Osteocyte (in vitro differentiated cells): ENCODE measurements at regions not wholly inside any gene's neighbourhood (a gene's known extent, or its start where the extent isn't known, plus 50 kb on each side); places are given as distances from the start of the nearest gene placed in this dataset.

Experiments
- DNase-seq: peaks from one replicate; pipeline ENCODE4 v3.0.0; 2021; ENCODE audit warnings: mixed read lengths; ENCODE audit not compliant: unreplicated experiment; ENCODE audit errors: extremely low spot score
- H3K27ac Mint-ChIP-seq: one replicate; pipeline ENCODE4 v1.8.0; 2021; ENCODE audit warnings: mild to moderate bottlenecking, mixed read lengths; ENCODE audit not compliant: unreplicated experiment
- H3K27me3 Mint-ChIP-seq: one replicate; pipeline ENCODE4 v1.8.0; 2021; ENCODE audit warnings: mixed read lengths; ENCODE audit not compliant: unreplicated experiment
- H3K36me3 Mint-ChIP-seq: one replicate; pipeline ENCODE4 v1.8.0; 2021; ENCODE audit warnings: mixed read lengths; ENCODE audit not compliant: unreplicated experiment
- H3K4me1 Mint-ChIP-seq: one replicate; pipeline ENCODE4 v1.8.0; 2021; ENCODE audit warnings: mixed read lengths; ENCODE audit not compliant: unreplicated experiment
- H3K4me3 Mint-ChIP-seq: one replicate; pipeline ENCODE4 v1.8.0; 2021; ENCODE audit warnings: mild to moderate bottlenecking, moderate library complexity, mixed read lengths; ENCODE audit not compliant: unreplicated experiment
- H3K9me3 Mint-ChIP-seq: one replicate; pipeline ENCODE4 v1.8.0; 2021; ENCODE audit warnings: mixed read lengths; ENCODE audit not compliant: unreplicated experiment
- CTCF ChIP-seq: fragments of 200-600 bp; sonication (generic); IDR thresholded peaks from 2 replicates; pipeline ENCODE4 v1.5.0; 2021; ENCODE audit warnings: antibody characterized with exemption, mild to moderate bottlenecking, moderate library complexity

GRCh38 chr6:120606743-120607142 lies 727.5 kb downstream of the TBC1D32 start:
- H3K27ac Mint-ChIP-seq: no peak overlapping the region
- no peak overlapping the region for H3K4me3 Mint-ChIP-seq
- H3K36me3 Mint-ChIP-seq: no peaks in the 10 kb centered on the region
- no peak for DNase-seq
- no peaks in the 10 kb centered on the region for H3K4me1 Mint-ChIP-seq
- H3K9me3 Mint-ChIP-seq: no peaks in the 10 kb centered on the region
- no peak for TF ChIP-seq CTCF
- H3K27me3 Mint-ChIP-seq: no peaks in the 10 kb centered on the region

- no peak overlapping the region for H3K4me3 Mint-ChIP-seq
- H3K9me3 Mint-ChIP-seq: no peaks in the 10 kb centered on the region
- no peaks in the 10 kb centered on the region for H3K4me1 Mint-ChIP-seq
- H3K27ac Mint-ChIP-seq: no peak overlapping the region
- TF ChIP-seq CTCF: no peak
- H3K27me3 Mint-ChIP-seq: no peaks in the 10 kb centered on the region
- H3K36me3 Mint-ChIP-seq: no peaks in the 10 kb centered on the region
- DNase-seq: no peak
These were observed 729.8 kb downstream of the TBC1D32 start for GRCh38 chr6:120604510-120604909.

- DNase-seq: no peak
- no peak overlapping the region for H3K27ac Mint-ChIP-seq
- no peaks in the 10 kb centered on the region for H3K36me3 Mint-ChIP-seq
- H3K4me1 Mint-ChIP-seq: no peaks in the 10 kb centered on the region
- no peaks in the 10 kb centered on the region for H3K27me3 Mint-ChIP-seq
- H3K4me3 Mint-ChIP-seq: no peak overlapping the region
- no peaks in the 10 kb centered on the region for H3K9me3 Mint-ChIP-seq
- no peak for TF ChIP-seq CTCF
These were observed 743.7 kb downstream of the TBC1D32 start for GRCh38 chr6:120590611-120591010.

- Mint-ChIP-seq H3K9me3 (peaks cover 3% of the 10 kb centered on the region), H3K4me1 (no peaks in the 10 kb centered on the region), H3K36me3 (no peaks in the 10 kb centered on the region), H3K27ac (no peak overlapping the region), H3K27me3 (no peaks in the 10 kb centered on the region), H3K4me3 (no peak overlapping the region)
- no peak for DNase-seq
- no peak for TF ChIP-seq CTCF
These were observed 745.9 kb downstream of the TBC1D32 start for GRCh38 chr6:120588424-120588823.

- DNase-seq: no peak
- Mint-ChIP-seq H3K36me3 (no peaks in the 10 kb centered on the region), H3K4me1 (no peaks in the 10 kb centered on the region), H3K9me3 (peaks cover 3% of the 10 kb centered on the region), H3K27ac (no peak overlapping the region), H3K4me3 (no peak overlapping the region), H3K27me3 (no peaks in the 10 kb centered on the region)
- no peak for TF ChIP-seq CTCF
These were observed 746.9 kb downstream of the TBC1D32 start for GRCh38 chr6:120587381-120587780.
